ENCODE measurements at regions not wholly inside any gene's neighbourhood (a gene's known extent, or its start where the extent isn't known, plus 50 kb on each side); places are given as distances from the start of the nearest gene placed in this dataset.

DNA sequence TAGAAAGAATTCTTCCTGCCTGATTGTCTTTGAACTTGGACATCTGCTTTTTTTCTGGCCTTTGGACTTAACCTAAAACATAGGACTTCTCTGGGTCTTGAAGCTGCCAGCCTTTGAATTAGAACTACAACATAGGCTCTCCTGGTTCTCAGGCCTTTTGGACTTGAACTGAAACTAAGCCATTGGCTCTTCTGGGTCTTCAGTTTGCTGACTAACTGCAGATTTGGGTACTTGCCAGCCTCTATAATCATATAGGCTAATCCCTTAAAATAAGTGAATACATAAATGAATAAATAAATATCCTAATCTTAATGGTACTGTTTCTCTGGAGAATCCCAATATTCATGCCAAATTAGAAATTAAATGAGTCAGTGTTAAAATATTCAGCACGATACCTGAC, 473.4 kb upstream of the PAPPA start:
- H3K9me3 ChIP-seq (ENCODE audit: insufficient read depth, low read length), result no peaks in the 10 kb centered on the region
- H2AFZ ChIP-seq (ENCODE audit: low read depth, low read length, severe bottlenecking), result no peak overlapping the region
- no peaks in the 10 kb centered on the region for H4K20me1 ChIP-seq (ENCODE audit: low read depth, low read length)
- TF ChIP-seq, protein P1, sequence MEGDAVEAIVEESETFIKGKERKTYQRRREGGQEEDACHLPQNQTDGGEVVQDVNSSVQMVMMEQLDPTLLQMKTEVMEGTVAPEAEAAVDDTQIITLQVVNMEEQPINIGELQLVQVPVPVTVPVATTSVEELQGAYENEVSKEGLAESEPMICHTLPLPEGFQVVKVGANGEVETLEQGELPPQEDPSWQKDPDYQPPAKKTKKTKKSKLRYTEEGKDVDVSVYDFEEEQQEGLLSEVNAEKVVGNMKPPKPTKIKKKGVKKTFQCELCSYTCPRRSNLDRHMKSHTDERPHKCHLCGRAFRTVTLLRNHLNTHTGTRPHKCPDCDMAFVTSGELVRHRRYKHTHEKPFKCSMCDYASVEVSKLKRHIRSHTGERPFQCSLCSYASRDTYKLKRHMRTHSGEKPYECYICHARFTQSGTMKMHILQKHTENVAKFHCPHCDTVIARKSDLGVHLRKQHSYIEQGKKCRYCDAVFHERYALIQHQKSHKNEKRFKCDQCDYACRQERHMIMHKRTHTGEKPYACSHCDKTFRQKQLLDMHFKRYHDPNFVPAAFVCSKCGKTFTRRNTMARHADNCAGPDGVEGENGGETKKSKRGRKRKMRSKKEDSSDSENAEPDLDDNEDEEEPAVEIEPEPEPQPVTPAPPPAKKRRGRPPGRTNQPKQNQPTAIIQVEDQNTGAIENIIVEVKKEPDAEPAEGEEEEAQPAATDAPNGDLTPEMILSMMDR (IDR thresholded peaks at IDR 0.05; ENCODE audit: insufficient read depth, low read length, poor library complexity, severe bottlenecking), result no peak
- TF ChIP-seq EZH2phosphoT487 (conservative IDR thresholded peaks at IDR 0.05; ENCODE audit: low read length), result no peak
- H3K4me2 ChIP-seq (ENCODE audit: low read depth, low read length, poor library complexity, severe bottlenecking), result no peak overlapping the region
- H3K27ac ChIP-seq (ENCODE audit: low read depth, low read length), result no peak overlapping the region
- H3K27me3 ChIP-seq (ENCODE audit: low read length), result no peaks in the 10 kb centered on the region
- H3F3A ChIP-seq (ENCODE audit: insufficient read depth), result no peaks in the 10 kb centered on the region
- no peaks in the 10 kb centered on the region for H3K9me2 ChIP-seq (replicated peaks; ENCODE audit: insufficient read depth, low read length)
- no peak overlapping the region for H3K4me3 ChIP-seq (ENCODE audit: insufficient read depth, low read length, poor library complexity, severe bottlenecking)
- H3K9ac ChIP-seq (ENCODE audit: low read length), result no peak overlapping the region
- H3K79me2 ChIP-seq (ENCODE audit: insufficient read depth, low read length), result no peaks in the 10 kb centered on the region
- no peaks in the 10 kb centered on the region for H3K36me3 ChIP-seq (ENCODE audit: low read length)

DNA sequence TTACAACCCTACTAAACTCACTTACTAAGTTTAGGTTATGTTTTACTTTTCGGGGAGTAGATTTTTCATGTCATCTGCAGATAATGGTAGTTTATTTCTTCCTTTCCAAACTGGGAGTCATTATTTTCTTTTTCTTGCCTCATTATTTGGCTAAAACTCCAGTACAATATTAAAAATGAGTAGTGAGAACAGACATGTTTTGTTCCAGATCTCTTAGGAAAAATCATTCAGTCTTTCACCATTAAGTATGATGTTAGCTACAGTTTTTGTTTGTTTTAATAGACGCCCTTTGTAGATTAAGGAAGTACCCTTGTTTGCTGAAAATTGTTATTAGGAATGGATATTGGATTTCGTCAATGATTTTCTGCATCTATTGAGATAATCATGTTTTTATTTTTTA, 472.0 kb upstream of the PAPPA start:
- H3K4me2 ChIP-seq (ENCODE audit: low read depth, low read length, poor library complexity, severe bottlenecking), result no peak overlapping the region
- TF ChIP-seq EZH2phosphoT487 (conservative IDR thresholded peaks at IDR 0.05; ENCODE audit: low read length), result no peak
- TF ChIP-seq, protein P1 (IDR thresholded peaks at IDR 0.05; ENCODE audit: insufficient read depth, low read length, poor library complexity, severe bottlenecking), result no peak
- H3K27ac ChIP-seq (ENCODE audit: low read depth, low read length), result no peak overlapping the region
- no peaks in the 10 kb centered on the region for H3K9me2 ChIP-seq (replicated peaks; ENCODE audit: insufficient read depth, low read length)
- no peak overlapping the region for H3K4me3 ChIP-seq (ENCODE audit: insufficient read depth, low read length, poor library complexity, severe bottlenecking)
- no peaks in the 10 kb centered on the region for H3K27me3 ChIP-seq (ENCODE audit: low read length)
- H3K9ac ChIP-seq (ENCODE audit: low read length), result no peak overlapping the region
- no peaks in the 10 kb centered on the region for H3K79me2 ChIP-seq (ENCODE audit: insufficient read depth, low read length)
- H3F3A ChIP-seq (ENCODE audit: insufficient read depth), result no peaks in the 10 kb centered on the region
- H2AFZ ChIP-seq (ENCODE audit: low read depth, low read length, severe bottlenecking), result no peak overlapping the region
- H3K9me3 ChIP-seq (ENCODE audit: insufficient read depth, low read length), result no peaks in the 10 kb centered on the region
- no peaks in the 10 kb centered on the region for H3K36me3 ChIP-seq (ENCODE audit: low read length)
- H4K20me1 ChIP-seq (ENCODE audit: low read depth, low read length), result no peaks in the 10 kb centered on the region

DNA sequence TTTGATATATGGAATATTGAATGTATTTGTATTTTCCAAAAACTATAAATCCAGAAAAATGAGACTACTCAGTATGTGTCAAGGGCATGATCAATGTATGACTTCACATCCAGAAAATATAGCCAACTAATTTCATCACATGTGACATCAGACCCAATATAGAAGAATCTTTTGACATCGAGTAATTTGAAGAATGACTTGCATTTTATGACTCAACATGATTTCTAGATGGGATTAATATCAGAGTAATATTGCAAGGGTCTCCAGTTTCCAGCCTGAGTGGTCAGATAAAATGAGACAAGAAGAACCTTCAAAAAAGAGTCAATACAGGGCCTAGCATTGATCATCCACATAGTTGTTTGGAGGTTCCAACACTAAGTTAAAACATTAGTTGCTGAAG, 467.5 kb upstream of the PAPPA start:
- TF ChIP-seq, protein P1 (IDR thresholded peaks at IDR 0.05; ENCODE audit: insufficient read depth, low read length, poor library complexity, severe bottlenecking), result no peak
- no peak for TF ChIP-seq EZH2phosphoT487 (conservative IDR thresholded peaks at IDR 0.05; ENCODE audit: low read length)
- Histone ChIP-seq H2AFZ (ENCODE audit: low read depth, low read length, severe bottlenecking) (no peak overlapping the region), H3K4me2 (ENCODE audit: low read depth, low read length, poor library complexity, severe bottlenecking) (no peak overlapping the region), H3K27ac (ENCODE audit: low read depth, low read length) (no peak overlapping the region), H3K36me3 (ENCODE audit: low read length) (no peaks in the 10 kb centered on the region), H3K4me3 (ENCODE audit: insufficient read depth, low read length, poor library complexity, severe bottlenecking) (no peak overlapping the region), H3K9ac (ENCODE audit: low read length) (no peak overlapping the region), H3K9me3 (ENCODE audit: insufficient read depth, low read length) (no peaks in the 10 kb centered on the region), H4K20me1 (ENCODE audit: low read depth, low read length) (no peaks in the 10 kb centered on the region), H3K9me2 (replicated peaks; ENCODE audit: insufficient read depth, low read length) (no peaks in the 10 kb centered on the region), H3F3A (ENCODE audit: insufficient read depth) (no peaks in the 10 kb centered on the region), H3K79me2 (ENCODE audit: insufficient read depth, low read length) (no peaks in the 10 kb centered on the region), H3K27me3 (ENCODE audit: low read length) (no peaks in the 10 kb centered on the region)

DNA sequence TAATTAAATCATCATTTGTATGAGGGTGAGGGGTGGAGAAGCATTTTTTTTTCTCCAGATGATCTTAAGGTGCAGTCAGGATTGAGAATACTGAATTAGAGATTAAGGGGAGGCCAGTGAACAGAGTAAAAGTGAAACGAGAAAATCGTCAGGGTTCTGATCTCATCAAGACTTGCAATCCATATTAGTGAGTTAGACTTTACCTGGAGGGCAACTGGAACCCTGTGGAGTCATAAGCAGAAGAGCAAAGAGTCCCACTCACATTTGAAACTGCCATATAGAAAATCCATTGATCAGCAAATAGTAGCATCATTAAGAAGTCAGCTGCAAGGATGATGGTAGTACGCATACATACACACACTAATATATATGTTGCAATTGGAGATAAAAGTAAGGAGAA, 466.2 kb upstream of the PAPPA start:
- H3K9me2 ChIP-seq (replicated peaks; ENCODE audit: insufficient read depth, low read length), result no peaks in the 10 kb centered on the region
- H4K20me1 ChIP-seq (ENCODE audit: low read depth, low read length), result no peaks in the 10 kb centered on the region
- no peak overlapping the region for H2AFZ ChIP-seq (ENCODE audit: low read depth, low read length, severe bottlenecking)
- H3K27ac ChIP-seq (ENCODE audit: low read depth, low read length), result no peak overlapping the region
- H3K4me3 ChIP-seq (ENCODE audit: insufficient read depth, low read length, poor library complexity, severe bottlenecking), result no peak overlapping the region
- H3K27me3 ChIP-seq (ENCODE audit: low read length), result no peaks in the 10 kb centered on the region
- no peak overlapping the region for H3K4me2 ChIP-seq (ENCODE audit: low read depth, low read length, poor library complexity, severe bottlenecking)
- no peak overlapping the region for H3K9ac ChIP-seq (ENCODE audit: low read length)
- no peaks in the 10 kb centered on the region for H3K9me3 ChIP-seq (ENCODE audit: insufficient read depth, low read length)
- H3K36me3 ChIP-seq (ENCODE audit: low read length), result no peaks in the 10 kb centered on the region
- H3K79me2 ChIP-seq (ENCODE audit: insufficient read depth, low read length), result no peaks in the 10 kb centered on the region
- H3F3A ChIP-seq (ENCODE audit: insufficient read depth), result no peaks in the 10 kb centered on the region
- no peak for TF ChIP-seq EZH2phosphoT487 (conservative IDR thresholded peaks at IDR 0.05; ENCODE audit: low read length)
- TF ChIP-seq, protein P1 (IDR thresholded peaks at IDR 0.05; ENCODE audit: insufficient read depth, low read length, poor library complexity, severe bottlenecking), result no peak
